NCI-H2227 (cell line): ENCODE measurements at regions not wholly inside any gene's neighbourhood (a gene's known extent, or its start where the extent isn't known, plus 50 kb on each side); places are given as distances from the start of the nearest gene placed in this dataset.

ENCODE experiments used
- DNase-seq: peaks from one replicate; lab custom pipeline; 2025; ENCODE audit not compliant: unreplicated experiment; lab: John Stamatoyannopoulos, UW

DNA sequence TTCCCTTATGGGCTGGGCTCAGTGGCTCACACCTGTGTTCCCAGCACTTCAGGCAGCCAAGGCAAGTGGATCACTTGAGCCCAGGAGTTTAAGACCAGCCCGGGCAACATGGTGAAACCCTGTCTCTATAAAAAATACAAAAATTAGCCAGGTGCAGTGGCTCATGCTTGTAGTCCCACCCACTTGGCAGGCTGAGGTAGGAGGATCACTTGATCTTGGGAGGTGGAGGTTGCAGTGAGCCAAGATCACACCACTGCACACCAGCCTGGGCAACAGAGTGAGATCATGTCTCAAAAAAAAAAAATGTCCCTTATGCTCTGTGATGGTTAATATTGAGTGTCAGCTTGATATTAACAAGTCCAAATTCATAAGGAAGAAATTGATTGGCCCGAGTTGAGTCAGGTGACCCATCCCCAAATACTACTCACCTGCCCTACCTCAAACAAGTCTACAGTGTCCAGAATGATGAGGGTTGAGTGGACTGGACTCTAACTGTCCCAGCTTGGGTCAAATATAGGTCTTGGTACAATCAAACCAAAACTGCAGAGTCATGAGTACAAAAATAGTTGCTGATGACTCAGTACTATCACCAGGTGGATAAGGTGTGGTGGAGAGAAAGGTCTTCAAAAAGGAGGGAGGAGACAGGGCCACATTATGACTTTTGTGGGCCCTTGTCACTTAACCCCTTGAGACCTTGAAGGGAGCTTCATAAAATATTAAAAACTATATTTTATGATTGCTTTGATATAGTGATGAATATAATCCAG lies 161.0 kb downstream of the ZNF326 start:
- DNase-seq: no peak

DNA sequence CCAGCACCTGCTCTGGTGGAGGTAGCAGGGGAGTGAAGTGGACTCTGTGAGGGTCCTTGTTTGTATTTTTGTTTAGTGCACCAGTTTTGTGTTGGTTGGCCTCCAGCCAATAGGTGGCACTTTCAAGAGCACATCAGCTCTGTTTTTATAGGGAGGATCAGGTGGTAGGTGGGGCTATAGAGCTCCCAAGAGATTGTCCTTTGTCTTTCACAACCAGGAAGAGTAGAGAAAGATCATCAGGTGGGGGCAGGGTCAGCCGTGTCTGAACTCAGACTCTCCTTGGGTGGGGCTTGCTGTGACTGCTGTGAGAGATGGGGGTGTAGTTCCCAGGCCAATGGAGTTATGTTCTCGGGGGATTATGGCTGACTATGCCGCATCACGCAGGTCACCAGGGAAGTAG lies 159.8 kb downstream of the ZNF326 start:
- DNase-seq: no peak

DNA sequence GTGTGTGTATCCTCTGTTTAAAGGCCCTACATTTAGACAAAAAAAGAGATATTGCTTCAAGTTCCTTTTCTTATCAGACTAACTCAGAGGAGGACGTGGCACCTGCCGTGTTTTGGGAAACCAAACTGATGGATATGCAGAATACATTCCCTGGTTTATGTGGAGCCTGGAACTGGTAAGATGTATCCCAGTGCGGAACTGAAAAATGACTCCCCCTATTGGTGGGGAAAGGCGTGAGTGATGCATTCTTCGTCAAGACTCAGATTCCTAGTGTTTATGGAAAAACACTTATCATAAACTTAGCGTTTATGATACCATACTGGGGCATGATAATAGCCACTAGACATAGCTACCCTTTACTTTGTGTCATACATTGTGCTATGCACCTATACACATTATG lies 154.2 kb downstream of the ZNF326 start:
- DNase-seq: no peak

DNA sequence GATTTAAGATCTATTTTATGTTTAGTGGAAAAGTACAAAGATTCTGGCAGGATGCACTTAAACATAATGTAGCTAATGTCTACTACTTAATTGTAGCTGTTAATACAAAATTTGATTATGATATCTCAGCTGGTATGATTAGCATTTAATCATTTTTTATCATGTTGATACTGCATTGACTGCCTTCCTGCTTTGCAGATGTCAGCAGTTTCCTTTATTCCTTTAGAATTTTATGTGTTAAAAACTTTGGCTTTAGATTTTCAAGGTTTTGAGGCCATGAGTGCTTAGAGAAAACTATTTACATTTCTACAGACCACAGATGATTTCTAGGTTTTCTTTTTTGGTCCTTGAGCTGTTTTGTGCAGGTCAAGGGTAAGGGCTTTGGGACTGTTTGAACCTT lies 152.2 kb downstream of the ZNF326 start:
- no peak for DNase-seq

DNA sequence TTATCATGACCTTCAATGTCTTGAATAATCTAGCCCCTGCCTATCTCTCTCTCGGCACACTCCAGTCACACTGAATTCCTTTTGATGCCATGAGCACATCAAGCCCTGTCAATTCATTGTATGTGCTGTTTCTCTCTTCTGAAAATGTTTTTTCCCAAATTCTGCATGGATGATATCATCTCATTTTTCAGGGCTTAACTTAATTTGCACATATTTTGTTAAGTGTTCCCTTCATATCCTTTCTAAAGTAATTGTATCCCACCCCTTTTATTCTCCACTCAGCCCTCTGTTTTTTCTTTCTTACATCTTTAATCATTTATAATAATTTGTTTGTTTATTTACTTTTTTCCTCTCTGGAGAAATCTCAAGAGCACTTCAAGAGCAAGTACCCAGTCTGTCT lies 149.9 kb downstream of the ZNF326 start:
- DNase-seq: no peak

DNA sequence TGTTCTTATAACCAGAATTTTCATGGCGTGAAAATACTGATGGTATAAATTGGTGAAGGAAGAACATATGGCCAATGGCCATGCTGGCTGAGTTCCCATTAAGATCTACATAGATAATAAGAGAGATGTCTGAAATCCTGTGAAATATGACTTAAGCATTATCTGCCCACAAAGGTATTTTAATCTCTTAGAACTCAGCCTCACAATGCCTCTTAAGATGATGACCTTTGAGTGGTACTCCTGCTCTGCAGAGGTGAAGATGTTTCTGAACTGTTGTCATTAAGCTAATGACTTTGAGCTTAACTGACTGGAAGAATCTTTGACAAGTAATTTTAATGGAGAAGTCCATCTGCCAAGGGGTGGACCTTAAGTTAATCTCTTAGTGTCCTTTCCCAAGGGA lies 148.7 kb downstream of the ZNF326 start:
- no peak for DNase-seq

DNA sequence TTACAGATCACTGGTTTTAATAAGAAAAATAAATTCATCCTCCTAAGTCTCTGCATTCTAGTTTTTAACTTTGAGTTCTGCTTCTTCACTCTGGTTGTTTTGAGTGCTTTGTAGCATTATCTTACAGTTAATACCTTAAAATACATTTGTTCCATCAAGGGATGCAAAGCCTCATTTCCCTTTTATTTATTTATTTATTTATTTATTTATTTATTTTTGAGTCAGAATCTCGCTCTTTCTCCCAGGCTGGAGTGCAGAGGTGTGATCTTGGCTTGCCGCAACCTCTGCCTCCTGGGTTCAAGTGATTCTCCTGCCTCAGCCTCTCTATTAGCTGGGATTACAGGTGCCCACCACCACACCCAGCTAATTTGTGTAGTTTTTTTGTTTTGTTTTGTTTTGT lies 147.8 kb downstream of the ZNF326 start:
- no peak for DNase-seq

DNA sequence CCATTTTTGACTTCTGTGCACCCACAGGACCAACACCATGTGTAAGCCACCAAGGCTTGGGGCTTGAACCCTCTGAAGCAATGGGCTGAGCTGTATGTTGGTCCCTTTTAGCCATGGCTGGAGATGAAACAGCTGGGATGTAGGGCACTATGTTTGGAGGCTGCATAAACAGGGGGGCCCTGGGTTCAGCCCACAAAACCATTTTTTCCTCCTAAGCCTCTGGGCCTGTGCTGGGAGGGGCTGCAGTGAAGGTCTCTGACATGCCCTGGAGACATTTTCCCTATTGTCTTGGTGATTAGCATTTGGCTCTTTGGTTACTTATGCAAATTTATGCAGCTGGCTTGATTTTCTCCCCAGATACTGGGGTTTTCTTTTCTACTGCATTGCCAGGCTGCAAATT lies 144.9 kb downstream of the ZNF326 start:
- no peak for DNase-seq

DNA sequence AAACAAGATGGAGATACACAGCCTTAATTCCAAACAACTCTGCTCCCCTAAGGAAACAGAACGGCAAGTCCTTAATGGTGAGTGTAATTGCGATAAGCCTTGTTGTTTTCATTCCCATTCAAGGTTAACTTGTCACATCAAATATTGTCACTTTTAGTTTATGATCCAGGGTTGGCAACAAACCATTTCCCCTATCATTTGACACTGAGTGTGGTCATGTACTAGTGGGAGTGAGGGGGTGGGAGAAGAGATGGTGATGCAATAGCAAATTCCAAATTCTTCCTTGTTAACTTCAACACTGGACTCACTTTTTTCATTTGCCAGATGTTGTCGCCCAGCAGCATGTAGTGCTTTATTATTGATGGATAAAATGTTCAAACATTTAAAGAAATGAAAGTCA lies 140.4 kb downstream of the ZNF326 start:
- no peak for DNase-seq

DNA sequence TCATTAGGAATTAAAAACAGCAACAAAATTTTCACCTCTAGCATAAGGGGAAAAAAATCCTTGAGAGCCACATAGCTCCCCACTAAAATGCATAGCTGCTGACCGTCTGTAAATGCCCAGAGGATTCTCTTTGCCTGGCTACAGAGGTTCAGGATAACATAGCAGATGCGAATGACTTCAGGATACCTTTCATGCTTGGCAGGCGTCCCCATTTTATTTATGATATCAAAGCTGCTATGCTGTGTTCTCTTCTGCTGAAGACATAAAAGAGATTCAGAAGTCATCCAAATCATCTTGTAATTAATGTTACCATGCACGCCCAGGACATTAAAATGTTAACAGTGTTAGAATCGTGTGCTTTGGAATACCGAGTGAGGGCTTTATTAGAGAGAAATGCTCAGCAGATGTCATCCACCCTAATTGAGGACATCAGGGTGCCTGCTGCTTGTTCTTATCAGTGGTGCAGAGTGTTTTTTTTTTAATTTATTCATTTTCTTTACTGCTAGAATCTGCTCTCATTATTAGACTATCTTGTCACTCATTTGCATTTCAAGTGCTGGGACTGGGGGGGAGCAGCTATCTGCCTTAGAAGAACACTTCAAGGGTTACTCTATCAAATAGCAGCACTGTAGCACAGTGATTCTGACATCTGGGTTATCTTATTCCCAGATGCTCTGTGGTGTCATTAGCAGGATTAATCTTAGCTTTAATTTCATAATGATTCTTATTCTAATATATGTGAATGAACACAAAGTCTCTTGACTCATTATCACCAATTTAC lies 139.5 kb downstream of the ZNF326 start:
- no peak for DNase-seq

DNA sequence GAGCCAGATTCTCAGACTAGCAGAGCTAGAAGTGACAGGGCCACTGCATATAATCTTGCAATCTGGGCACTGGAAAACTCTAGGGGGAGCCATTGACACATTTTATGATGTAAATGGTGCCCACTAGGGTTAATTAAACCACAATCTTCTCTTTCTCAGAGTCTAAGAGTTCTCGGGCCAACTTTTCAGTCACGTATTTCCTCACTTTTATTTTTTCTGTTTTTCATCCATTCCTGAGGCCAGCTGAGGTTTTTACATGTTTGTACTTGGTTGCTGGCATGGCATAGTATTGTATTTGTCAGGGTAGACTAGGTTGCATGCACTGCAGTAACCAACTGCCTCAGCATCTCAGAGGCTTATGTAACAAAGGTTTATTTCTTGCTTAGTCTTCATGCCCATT lies 138.2 kb downstream of the ZNF326 start:
- peak; percentile 50 for DNase-seq

DNA sequence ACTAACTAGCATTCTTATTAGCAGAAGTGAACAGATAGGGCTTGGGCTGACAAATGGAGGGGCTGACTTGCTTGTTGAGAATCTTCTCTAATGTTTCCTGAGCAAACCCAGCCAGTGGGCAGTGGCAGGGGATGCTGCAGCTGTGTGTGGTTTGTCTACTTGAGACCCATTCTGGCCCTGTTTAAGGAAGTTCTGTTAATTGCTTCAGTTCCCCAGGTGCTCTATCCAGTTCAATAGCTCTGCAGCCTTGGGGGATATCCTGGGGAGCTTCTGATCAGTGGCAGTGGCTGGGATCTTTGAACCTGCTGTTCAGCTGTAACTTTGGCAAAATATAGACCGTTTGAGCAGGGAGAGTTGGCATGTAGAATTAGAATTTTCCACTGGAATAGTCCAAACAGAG lies 137.4 kb downstream of the ZNF326 start:
- DNase-seq: no peak

DNA sequence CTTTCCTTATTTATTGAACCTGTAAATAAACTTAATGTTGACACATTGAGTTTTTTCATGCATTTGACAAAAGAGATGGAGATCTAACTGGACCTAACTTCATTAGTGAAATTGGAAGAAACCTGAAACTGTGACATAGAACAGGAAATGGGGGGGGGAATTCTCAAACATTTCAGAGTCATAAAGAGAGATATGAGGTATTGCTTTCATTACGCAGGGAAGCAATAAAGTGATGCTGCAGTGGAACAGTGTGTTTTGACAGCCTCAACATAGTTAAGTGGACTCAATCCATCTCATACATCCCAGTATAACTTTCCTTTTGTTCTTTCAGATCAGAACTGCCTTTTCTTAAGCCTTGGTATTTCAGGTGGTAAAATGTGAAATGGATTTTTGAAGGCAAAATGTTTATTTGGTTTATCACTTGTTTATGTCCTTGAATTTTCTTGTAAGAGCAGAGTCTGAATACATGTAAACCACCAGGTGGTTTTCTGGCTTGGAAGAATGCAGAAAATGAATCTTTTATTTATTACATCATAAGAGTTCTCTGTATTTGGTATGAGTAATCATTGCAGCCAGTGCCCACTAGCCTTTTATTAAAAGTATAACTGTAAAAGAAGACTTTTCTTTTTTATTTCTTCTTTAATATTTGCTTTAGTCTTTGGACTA lies 132.5 kb downstream of the ZNF326 start:
- no peak for DNase-seq

DNA sequence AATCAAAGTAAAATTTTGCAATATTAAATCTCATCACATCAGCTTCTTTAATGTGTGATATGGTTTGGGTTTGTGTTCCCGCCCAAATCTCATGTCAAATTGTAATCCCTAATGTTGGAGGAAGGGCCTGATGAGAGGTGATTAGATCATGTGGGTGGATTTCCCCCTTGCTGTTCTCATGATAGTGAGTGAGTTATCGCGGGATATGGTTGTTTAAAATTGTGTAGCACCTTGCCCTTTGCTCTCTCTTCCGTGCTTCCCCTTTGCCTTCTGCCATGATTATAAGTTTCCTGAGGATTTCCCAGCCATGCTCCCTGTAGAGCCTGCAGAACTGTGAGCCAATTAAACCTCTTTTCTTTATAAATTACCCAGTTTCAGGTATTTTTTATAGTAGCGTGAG lies 131.9 kb downstream of the ZNF326 start:
- DNase-seq: no peak

DNA sequence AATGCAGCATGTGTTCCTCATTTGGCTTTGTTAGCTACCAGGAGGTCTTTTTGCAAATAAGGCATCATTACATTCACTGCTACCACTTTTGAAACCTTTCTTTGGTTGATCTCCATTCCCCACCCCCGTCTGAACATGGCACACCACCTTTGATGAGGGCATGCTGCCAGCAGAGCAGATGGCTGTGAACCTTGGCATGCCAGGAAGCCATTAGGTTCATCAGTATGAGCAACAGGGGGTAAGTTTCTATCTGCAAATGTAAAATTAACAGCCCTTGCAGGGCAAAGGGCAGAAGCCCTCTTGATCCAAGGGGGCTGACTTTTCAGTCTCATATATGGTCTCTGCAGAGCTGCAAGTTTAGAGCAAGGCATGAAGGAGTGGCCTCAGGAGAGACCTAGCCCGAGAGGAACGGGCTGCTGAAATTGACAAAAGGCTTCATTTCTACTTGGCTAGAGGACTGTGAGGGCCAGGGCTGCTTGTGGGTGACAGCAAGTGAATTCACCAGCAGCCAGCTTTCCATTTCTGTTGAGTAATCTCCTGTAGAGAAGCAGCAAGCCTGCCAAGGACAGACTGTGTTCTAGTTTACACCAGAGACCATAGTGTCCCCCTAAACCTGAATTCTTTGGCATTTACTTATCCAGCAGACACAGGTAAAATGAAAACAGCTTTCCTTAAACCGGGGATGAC lies 127.9 kb downstream of the ZNF326 start:
- no peak for DNase-seq

DNA sequence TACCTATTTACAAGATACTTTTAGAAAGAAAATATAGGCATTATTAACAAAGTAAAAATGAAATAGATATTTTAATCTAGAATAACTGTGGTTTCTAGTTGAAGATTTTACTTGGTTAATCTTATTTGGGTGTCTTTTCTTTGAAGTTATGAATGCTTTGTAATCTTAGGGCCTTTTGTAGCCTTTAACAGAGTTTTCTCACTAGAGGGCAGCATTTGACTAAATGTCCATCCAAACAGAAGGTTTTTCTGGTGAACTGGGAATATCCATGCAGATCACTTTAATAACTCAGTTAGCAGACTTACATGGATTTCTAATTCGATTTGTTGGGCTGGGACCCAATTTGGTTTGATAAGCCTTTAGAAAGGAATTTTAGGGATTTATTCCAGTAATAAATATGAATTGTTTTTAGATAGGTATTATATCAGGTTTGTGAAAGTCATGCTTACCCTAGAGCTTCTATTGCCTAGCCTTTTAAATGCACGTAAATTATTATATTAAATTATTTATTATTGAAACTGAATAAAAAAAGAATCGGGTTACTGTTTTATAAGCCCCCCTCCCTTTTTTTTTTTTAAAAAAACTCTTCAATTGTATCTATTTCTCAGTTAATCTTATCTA lies 119.7 kb downstream of the ZNF326 start:
- DNase-seq: peak; percentile 83

DNA sequence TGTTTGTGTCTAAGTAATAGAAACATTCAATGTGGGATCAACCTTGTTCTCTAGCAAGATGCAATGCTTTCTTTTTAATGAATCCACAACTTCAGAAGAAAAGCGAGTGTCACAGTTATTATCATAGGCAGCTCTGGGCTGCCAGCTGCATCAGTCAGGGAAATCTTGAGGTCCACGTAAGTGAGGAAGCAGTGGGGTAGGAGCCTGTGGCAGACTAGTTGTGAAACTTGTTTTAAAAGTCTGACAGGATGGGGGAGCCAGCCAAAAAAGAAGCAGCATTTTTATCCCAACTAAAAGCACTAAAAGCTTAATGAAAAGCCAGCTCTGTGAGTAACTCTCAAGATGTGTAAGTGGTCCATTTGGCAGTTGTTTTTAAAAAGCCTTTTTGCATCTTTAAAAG lies 113.1 kb downstream of the ZNF326 start:
- no peak for DNase-seq

DNA sequence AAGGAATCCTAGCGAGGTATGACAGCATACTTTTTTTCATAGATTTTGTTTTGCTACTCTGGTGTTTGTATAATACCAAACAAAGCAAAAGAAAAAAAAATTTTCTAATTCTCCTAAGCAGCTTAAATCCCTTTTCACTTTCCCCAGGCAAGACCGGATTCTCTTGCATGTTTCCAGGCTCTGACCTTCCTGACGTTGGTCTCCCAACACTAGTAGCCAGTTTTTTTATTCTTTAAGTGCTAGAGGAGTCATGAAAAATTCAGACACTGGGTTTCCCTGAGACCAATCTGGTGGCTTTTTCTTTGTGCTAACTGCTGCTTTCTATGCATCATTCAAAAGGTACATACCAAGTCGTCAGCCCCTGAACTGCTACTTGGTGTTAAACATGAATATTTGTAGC lies 111.4 kb downstream of the ZNF326 start:
- DNase-seq: no peak

DNA sequence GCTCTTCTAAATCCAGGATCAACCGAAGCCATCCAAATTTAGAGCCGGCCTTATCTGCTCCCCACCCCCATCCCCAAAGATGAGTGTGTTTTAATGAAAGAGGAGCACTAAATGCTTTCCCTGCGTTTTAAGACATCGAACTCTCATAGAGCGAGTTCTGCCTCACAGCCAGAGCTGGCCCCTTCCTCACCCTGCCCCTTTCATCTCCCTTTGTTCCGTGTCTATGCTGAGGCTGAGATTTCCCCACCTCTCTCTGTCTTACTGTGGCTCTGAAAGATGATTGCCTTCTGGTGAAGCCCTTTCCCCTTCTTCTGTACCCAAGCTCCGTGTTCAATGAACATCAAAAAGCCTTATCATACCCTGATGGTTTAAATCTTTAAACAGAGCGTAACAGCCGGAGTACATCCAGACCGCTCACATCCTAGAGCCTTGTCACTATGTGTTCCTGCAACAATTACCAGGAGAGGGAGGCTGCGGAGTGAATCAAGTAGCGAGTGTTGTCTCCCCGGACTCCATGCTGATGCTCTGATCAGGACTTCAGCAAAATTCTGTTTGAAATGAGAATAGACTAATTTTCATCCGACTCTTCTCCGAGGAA lies 110.1 kb downstream of the ZNF326 start:
- DNase-seq: peak; percentile 64

DNA sequence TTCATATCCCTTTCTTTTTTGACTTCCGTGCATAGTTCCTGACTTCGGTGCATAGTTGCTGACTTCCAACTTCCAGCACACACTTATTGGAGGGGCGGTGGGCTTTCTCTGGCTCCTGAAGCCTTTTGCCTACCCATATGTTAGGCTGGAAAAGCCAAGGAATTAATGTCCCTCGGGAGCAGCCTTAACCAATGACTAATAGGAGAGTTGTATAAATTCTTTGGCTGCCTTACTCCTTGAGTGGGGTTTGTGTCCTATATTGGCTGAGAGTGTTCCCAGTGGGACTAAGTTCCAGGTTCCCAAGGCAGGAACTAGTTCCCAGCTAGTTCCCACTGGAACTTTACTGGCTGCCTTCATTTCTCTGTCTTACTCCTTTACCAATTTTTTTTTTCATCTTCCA lies 105.7 kb downstream of the ZNF326 start:
- DNase-seq: no peak

DNA sequence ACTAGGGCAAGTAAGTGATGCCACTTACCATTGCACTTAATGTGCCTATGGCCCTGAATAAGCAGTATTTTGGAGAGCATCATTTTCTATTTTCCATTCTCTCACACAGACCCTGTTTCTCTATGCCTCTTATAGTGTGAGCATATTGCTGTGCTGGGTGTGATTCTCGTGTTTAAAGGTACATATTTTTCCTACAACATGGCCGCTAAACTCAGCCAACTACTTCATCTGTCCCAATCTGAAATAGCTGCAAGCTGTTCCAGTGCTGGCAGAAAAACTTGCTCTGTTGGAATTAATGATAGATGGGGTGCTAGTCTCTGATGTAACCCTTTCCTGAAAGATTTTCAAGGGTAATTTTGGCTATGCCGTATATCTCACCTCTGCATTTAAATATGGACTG lies 97.5 kb downstream of the ZNF326 start:
- DNase-seq: no peak
